ENCODE measurements at regions not wholly inside any gene's neighbourhood (a gene's known extent, or its start where the extent isn't known, plus 50 kb on each side); places are given as distances from the start of the nearest gene placed in this dataset.

DNA sequence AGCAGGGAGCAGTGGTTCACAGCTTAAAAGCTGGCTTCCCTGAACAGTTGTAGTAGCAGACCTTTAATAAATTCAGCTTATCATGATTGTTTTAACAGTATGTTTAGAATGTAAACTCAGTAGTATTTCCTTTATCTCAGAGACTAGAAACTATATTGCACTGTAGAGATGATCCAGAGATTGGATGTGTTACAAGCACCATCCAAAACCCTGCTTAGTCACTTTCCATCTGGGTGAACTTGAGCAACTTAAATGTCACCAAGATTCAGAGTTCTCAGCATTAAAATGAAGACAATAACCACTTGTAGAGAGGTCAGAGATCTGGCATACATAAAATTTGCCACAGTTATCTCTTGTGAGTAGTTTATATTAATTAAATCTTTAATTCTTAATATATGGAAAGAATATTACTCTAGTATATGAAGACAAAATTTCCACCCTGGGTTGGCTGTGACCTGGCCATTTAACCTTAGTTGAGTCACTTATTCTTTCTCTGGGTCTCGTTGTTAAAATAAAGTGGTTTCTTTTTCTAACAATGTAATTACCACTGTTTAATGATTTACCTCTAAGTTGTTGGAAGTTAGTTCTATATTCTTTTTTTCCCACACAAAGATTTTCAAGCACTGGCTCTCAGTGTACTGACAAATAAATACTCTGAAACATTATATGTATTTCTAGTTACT is 239.2 kb upstream of the FKBP1C start:
- TF ChIP-seq, protein P1, sequence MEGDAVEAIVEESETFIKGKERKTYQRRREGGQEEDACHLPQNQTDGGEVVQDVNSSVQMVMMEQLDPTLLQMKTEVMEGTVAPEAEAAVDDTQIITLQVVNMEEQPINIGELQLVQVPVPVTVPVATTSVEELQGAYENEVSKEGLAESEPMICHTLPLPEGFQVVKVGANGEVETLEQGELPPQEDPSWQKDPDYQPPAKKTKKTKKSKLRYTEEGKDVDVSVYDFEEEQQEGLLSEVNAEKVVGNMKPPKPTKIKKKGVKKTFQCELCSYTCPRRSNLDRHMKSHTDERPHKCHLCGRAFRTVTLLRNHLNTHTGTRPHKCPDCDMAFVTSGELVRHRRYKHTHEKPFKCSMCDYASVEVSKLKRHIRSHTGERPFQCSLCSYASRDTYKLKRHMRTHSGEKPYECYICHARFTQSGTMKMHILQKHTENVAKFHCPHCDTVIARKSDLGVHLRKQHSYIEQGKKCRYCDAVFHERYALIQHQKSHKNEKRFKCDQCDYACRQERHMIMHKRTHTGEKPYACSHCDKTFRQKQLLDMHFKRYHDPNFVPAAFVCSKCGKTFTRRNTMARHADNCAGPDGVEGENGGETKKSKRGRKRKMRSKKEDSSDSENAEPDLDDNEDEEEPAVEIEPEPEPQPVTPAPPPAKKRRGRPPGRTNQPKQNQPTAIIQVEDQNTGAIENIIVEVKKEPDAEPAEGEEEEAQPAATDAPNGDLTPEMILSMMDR (IDR thresholded peaks at IDR 0.05; ENCODE audit: borderline replicate concordance, extremely low read depth, low read length, poor library complexity, severe bottlenecking), result no peak
- TF ChIP-seq EZH2 (IDR thresholded peaks at IDR 0.05; ENCODE audit: borderline replicate concordance, low read depth, low read length, severe bottlenecking), result no peak
